Transverse colon (tissue), 4 donors: ENCODE measurements at regions not wholly inside any gene's neighbourhood (a gene's known extent, or its start where the extent isn't known, plus 50 kb on each side); places are given as distances from the start of the nearest gene placed in this dataset.

Experiments used
- DNase-seq: peaks from one replicate; pipeline ENCODE4 v3.0.0-alpha.2; 2019
- H3K27ac ChIP-seq, 4 donors: fragments of 200-600 bp; sonication (generic); 2 replicates each; pipeline ENCODE4 v1.5.1; 2016 to 2018; ENCODE audit warnings: inconsistent platforms in 4 of 4
- H3K27me3 ChIP-seq: fragments of 200-600 bp; sonication (generic); 2 replicates; pipeline ENCODE4 v1.5.1; 2017; ENCODE audit warnings: inconsistent platforms
- H3K36me3 ChIP-seq, 4 donors: fragments of 200-600 bp; sonication (generic); 2 replicates each; pipeline ENCODE4 v1.5.1; 2017 to 2019; ENCODE audit warnings: inconsistent platforms in 4 of 4
- H3K4me1 ChIP-seq, 4 donors: fragments of 200-600 bp; sonication (generic); 2 replicates each; pipeline ENCODE4 v1.5.1; 2017 to 2020; ENCODE audit warnings: inconsistent platforms in 4 of 4
- H3K4me3 ChIP-seq, 4 donors: fragments of 200-600 bp; sonication (generic); 1 replicate in 1 of 4; 2 replicates in 3 of 4; pipeline versions ENCODE4 v1.5.1 to v1.6.1; 2017 to 2019; ENCODE audit warnings: inconsistent platforms in 4 of 4
- H3K9me3 ChIP-seq, 2 donors: fragments of 200-600 bp; sonication (generic); 2 replicates each; pipeline ENCODE4 v1.5.1; 2017 to 2019; ENCODE audit warnings: inconsistent platforms in 2 of 2
- CTCF ChIP-seq, 5 experiments: fragments of 200-600 bp in 3 of 5; fragments of 450-650 bp in 2 of 5; sonication (generic) in 3 of 5; IDR thresholded peaks; 1 replicate in 2 of 5; 2 replicates in 3 of 5; pipeline ENCODE4 v1.5.1; 2016 to 2017; ENCODE audit warnings: antibody characterized with exemption in 5 of 5, inconsistent platforms in 3 of 5, mild to moderate bottlenecking in 2 of 5, moderate library complexity in 1 of 5
- EP300 ChIP-seq: sonication (generic); formaldehyde crosslinking; IDR thresholded peaks from one replicate; pipeline ENCODE4 v1.6.1; 2017; ENCODE audit warnings: antibody characterized with exemption, low read depth
- POLR2A ChIP-seq: fragments of 450-650 bp; IDR thresholded peaks from one replicate; pipeline ENCODE4 v1.6.1; 2016; ENCODE audit warnings: antibody characterized with exemption, mild to moderate bottlenecking, moderate library complexity
- POLR2AphosphoS5 ChIP-seq, 3 donors: sonication (generic); formaldehyde crosslinking; IDR thresholded peaks; one replicate each; pipeline ENCODE4 v1.6.1; 2016; ENCODE audit warnings: antibody characterized with exemption in 3 of 3
- WGBS, 2 donors: methylation state at CpG; one replicate each; pipeline ENCODE4 v1.1.5; 2018; ENCODE audit warnings: low coverage in 1 of 2; 5-methylcytosine and 5-hydroxymethylcytosine counted together
- in situ Hi-C, 4 donors: fragments of 200-750 bp; cut with MboI; loops; one replicate each; pipeline versions ENCODE4 v1.15.0 to v1.15.1; 2017; ENCODE audit warnings: low sequenced_read_pairs in 3 of 4, low pct_ligation_motif_present in 1 of 4, low pct_unique_long_range_greater_than_20kb in 1 of 4
- intact Hi-C: fragments of 100-400 bp; cut with DNase I; formaldehyde crosslinking; loops from one replicate; pipeline ENCODE4 v1.15.1; 2023; ENCODE audit warnings: low total_unique reads

GRCh38 chr2:21449881-21450280, 326.1 kb downstream of the TDRD15 start:
- peaks cover 0 to 8% (median 0%) of the 10 kb centered on the region in 4 donors for H3K4me1 ChIP-seq
- 49 to 85% methylated on average over 2 to 4 of the region's 4 CpGs for WGBS, 2 donors

GRCh38 chr2:21451403-21451802, 327.6 kb downstream of the TDRD15 start:
- Histone ChIP-seq H3K4me3 (no peak overlapping the region), H3K27me3 (no peaks in the 10 kb centered on the region), H3K27ac (no peak overlapping the region), H3K4me1 (peaks cover 0 to 8% (median 0%) of the 10 kb centered on the region in 4 donors), H3K36me3 (no peaks in the 10 kb centered on the region), H3K9me3 (no peaks in the 10 kb centered on the region)
- intact Hi-C loops = no loop called here
- WGBS, 2 donors = 45 to 61% methylated on average over 2 of the region's 2 CpGs
- TF ChIP-seq POLR2AphosphoS5 (IDR thresholded peaks at IDR 0.05) (no peak), EP300 (no peak), CTCF (IDR thresholded peaks at IDR 0.05) (no peak), POLR2A (no peak)
- in situ Hi-C loops = no loop called here
- DNase-seq = no peak

More at GRCh38 chr2:21449881-21450280, 326.1 kb downstream of the TDRD15 start:
- in situ Hi-C loops (no loop called here), intact Hi-C loops (no loop called here)
- Histone ChIP-seq H3K36me3 (no peaks in the 10 kb centered on the region), H3K27ac (no peak overlapping the region), H3K9me3 (no peaks in the 10 kb centered on the region), H3K27me3 (no peaks in the 10 kb centered on the region), H3K4me3 (no peak overlapping the region)
- no peak for TF ChIP-seq POLR2AphosphoS5 (IDR thresholded peaks at IDR 0.05)
- TF ChIP-seq POLR2A = no peak
- no peak for TF ChIP-seq EP300
- TF ChIP-seq CTCF (IDR thresholded peaks at IDR 0.05) = no peak
- no peak for DNase-seq

- no peak for TF ChIP-seq CTCF (IDR thresholded peaks at IDR 0.05)
- TF ChIP-seq EP300 = no peak
- TF ChIP-seq POLR2A = no peak
- TF ChIP-seq POLR2AphosphoS5 (IDR thresholded peaks at IDR 0.05) = no peak
- H3K27ac ChIP-seq = no peak overlapping the region
- intact Hi-C loops = no loop called here
- H3K4me1 ChIP-seq = peaks cover 0 to 8% (median 0%) of the 10 kb centered on the region in 4 donors
- H3K36me3 ChIP-seq = no peaks in the 10 kb centered on the region
- H3K4me3 ChIP-seq = no peak overlapping the region
- no peak for DNase-seq
- no peaks in the 10 kb centered on the region for H3K27me3 ChIP-seq
- in situ Hi-C loops = no loop called here
- H3K9me3 ChIP-seq = no peaks in the 10 kb centered on the region
- 78% methylated on average over 4 to 5 of the region's 5 CpGs for WGBS, 2 donors
Observed at GRCh38 chr2:21452263-21452662, 328.5 kb downstream of the TDRD15 start.

- no peaks in the 10 kb centered on the region for H3K27me3 ChIP-seq
- intact Hi-C loops (no loop called here), in situ Hi-C loops (no loop called here)
- no peak for DNase-seq
- 38 to 41% methylated on average over 5 of the region's 5 CpGs for WGBS, 2 donors
- H3K27ac ChIP-seq = no peak overlapping the region
- no peaks in the 10 kb centered on the region for H3K9me3 ChIP-seq
- peaks cover 0 to 8% (median 0%) of the 10 kb centered on the region in 4 donors for H3K4me1 ChIP-seq
- no peak overlapping the region for H3K4me3 ChIP-seq
- TF ChIP-seq CTCF (IDR thresholded peaks at IDR 0.05) = no peak
- TF ChIP-seq EP300 = no peak
- TF ChIP-seq POLR2AphosphoS5 (IDR thresholded peaks at IDR 0.05) = no peak
- TF ChIP-seq POLR2A = no peak
- H3K36me3 ChIP-seq = no peaks in the 10 kb centered on the region
Observed at GRCh38 chr2:21452678-21453077, 328.9 kb downstream of the TDRD15 start.
